Karpas-422 (cell line): ENCODE measurements at regions not wholly inside any gene's neighbourhood (a gene's known extent, or its start where the extent isn't known, plus 50 kb on each side); places are given as distances from the start of the nearest gene placed in this dataset.

Experiments
- DNase-seq: peaks from one replicate; pipeline ENCODE4 v3.0.0-alpha.2; 2015
- H2AFZ ChIP-seq: fragments of 200-600 bp; sonication (generic); 2 replicates; pipeline ENCODE4 v1.6.1; 2014; ENCODE audit warnings: antibody characterized with exemption, low read length, mixed read lengths
- H3K27ac ChIP-seq: fragments of 200-600 bp; sonication (generic); 2 replicates; pipeline ENCODE4 v1.5.1; 2014; ENCODE audit warnings: mild to moderate bottlenecking, low read length, moderate library complexity
- H3K27me3 ChIP-seq: fragments of 200-600 bp; sonication (generic); 2 replicates; pipeline ENCODE4 v1.6.1; 2014; ENCODE audit warnings: low read length, mixed read lengths
- H3K36me3 ChIP-seq: fragments of 200-600 bp; sonication (generic); 2 replicates; pipeline ENCODE4 v1.6.1; 2014; ENCODE audit warnings: low read length, mixed read lengths; ENCODE audit not compliant: insufficient read depth
- H3K4me1 ChIP-seq: fragments of 200-600 bp; sonication (generic); 2 replicates; pipeline ENCODE4 v1.6.1; 2014; ENCODE audit warnings: mild to moderate bottlenecking, low read length, mixed read lengths
- H3K4me2 ChIP-seq: fragments of 200-600 bp; sonication (generic); 2 replicates; pipeline ENCODE4 v1.6.1; 2014; ENCODE audit warnings: low read length, low read depth, mild to moderate bottlenecking; ENCODE audit not compliant: poor library complexity, severe bottlenecking
- H3K4me3 ChIP-seq: fragments of 200-600 bp; sonication (generic); 2 replicates; pipeline ENCODE4 v1.5.1; 2014; ENCODE audit warnings: mild to moderate bottlenecking, antibody characterized with exemption, low read length, mixed read lengths
- H3K79me2 ChIP-seq: fragments of 200-600 bp; sonication (generic); 2 replicates; pipeline ENCODE4 v1.6.1; 2014; ENCODE audit warnings: mild to moderate bottlenecking, low read length, mixed read lengths
- H3K9ac ChIP-seq: fragments of 200-600 bp; sonication (generic); 2 replicates; pipeline ENCODE4 v1.6.0; 2014; ENCODE audit warnings: low read length
- H3K9me2 ChIP-seq: fragments of 200-600 bp; sonication (generic), shearing (Covaris generic); replicated peaks from 2 replicates; pipeline ENCODE4 v1.6.0; 2014; ENCODE audit warnings: mild to moderate bottlenecking, low read length, moderate library complexity; ENCODE audit not compliant: insufficient read depth
- H3K9me3 ChIP-seq: fragments of 300-700, 200-600 bp; sonication (generic); 2 replicates; pipeline ENCODE4 v1.6.1; 2014; ENCODE audit warnings: low read length, mixed read lengths
- H4K20me1 ChIP-seq: fragments of 200-600 bp; sonication (generic); 2 replicates; pipeline ENCODE4 v1.6.1; 2014; ENCODE audit warnings: mild to moderate bottlenecking, antibody characterized with exemption, low read length, low read depth; ENCODE audit not compliant: insufficient read depth

GRCh38 chr9:73022353-73022752, 69.5 kb upstream of the ALDH1A1 start:
- Histone ChIP-seq H3K36me3 (no peaks in the 10 kb centered on the region), H3K4me3 (no peak overlapping the region), H3K79me2 (no peaks in the 10 kb centered on the region), H3K4me1 (peaks cover 12% of the 10 kb centered on the region), H3K27me3 (no peaks in the 10 kb centered on the region), H2AFZ (no peak overlapping the region), H3K9me2 (no peaks in the 10 kb centered on the region), H4K20me1 (no peaks in the 10 kb centered on the region), H3K9ac (no peak overlapping the region), H3K27ac (no peak overlapping the region), H3K4me2 (no peak overlapping the region), H3K9me3 (no peaks in the 10 kb centered on the region)
- DNase-seq = no peak

GRCh38 chr9:73020877-73021276, 68.0 kb upstream of the ALDH1A1 start:
- H2AFZ ChIP-seq = no peak overlapping the region
- no peaks in the 10 kb centered on the region for H3K9me3 ChIP-seq
- H3K27me3 ChIP-seq = no peaks in the 10 kb centered on the region
- no peaks in the 10 kb centered on the region for H3K4me1 ChIP-seq
- no peaks in the 10 kb centered on the region for H4K20me1 ChIP-seq
- H3K36me3 ChIP-seq = no peaks in the 10 kb centered on the region
- DNase-seq = no peak
- no peak overlapping the region for H3K4me2 ChIP-seq
- no peak overlapping the region for H3K27ac ChIP-seq
- H3K9ac ChIP-seq = no peak overlapping the region
- no peaks in the 10 kb centered on the region for H3K79me2 ChIP-seq
- no peaks in the 10 kb centered on the region for H3K9me2 ChIP-seq
- no peak overlapping the region for H3K4me3 ChIP-seq

GRCh38 chr9:73014011-73014410, 61.2 kb upstream of the ALDH1A1 start:
- H3K9ac ChIP-seq = no peak overlapping the region
- H2AFZ ChIP-seq = no peak overlapping the region
- no peaks in the 10 kb centered on the region for H3K9me3 ChIP-seq
- H3K4me1 ChIP-seq = no peaks in the 10 kb centered on the region
- H3K27me3 ChIP-seq = no peaks in the 10 kb centered on the region
- H3K36me3 ChIP-seq = no peaks in the 10 kb centered on the region
- H3K27ac ChIP-seq = no peak overlapping the region
- no peak for DNase-seq
- H3K9me2 ChIP-seq = no peaks in the 10 kb centered on the region
- no peak overlapping the region for H3K4me2 ChIP-seq
- no peak overlapping the region for H3K4me3 ChIP-seq
- no peaks in the 10 kb centered on the region for H3K79me2 ChIP-seq
- H4K20me1 ChIP-seq = no peaks in the 10 kb centered on the region

GRCh38 chr9:73011956-73012355, 59.1 kb upstream of the ALDH1A1 start:
- Histone ChIP-seq H3K4me2 (no peak overlapping the region), H2AFZ (no peak overlapping the region), H3K9me2 (no peaks in the 10 kb centered on the region), H3K79me2 (no peaks in the 10 kb centered on the region), H3K4me3 (no peak overlapping the region), H3K9ac (no peak overlapping the region), H3K36me3 (no peaks in the 10 kb centered on the region), H3K27ac (no peak overlapping the region), H3K27me3 (no peaks in the 10 kb centered on the region), H4K20me1 (no peaks in the 10 kb centered on the region), H3K4me1 (no peaks in the 10 kb centered on the region), H3K9me3 (no peaks in the 10 kb centered on the region)
- DNase-seq = no peak

- Histone ChIP-seq H3K4me2 (no peak overlapping the region), H3K4me1 (no peaks in the 10 kb centered on the region), H3K4me3 (no peak overlapping the region), H2AFZ (no peak overlapping the region), H3K9me2 (no peaks in the 10 kb centered on the region), H3K9me3 (no peaks in the 10 kb centered on the region), H3K27me3 (no peaks in the 10 kb centered on the region), H3K79me2 (no peaks in the 10 kb centered on the region), H3K9ac (no peak overlapping the region), H3K27ac (no peak overlapping the region), H4K20me1 (no peaks in the 10 kb centered on the region), H3K36me3 (no peaks in the 10 kb centered on the region)
- no peak for DNase-seq
Observed at GRCh38 chr9:73011181-73011750, 58.4 kb upstream of the ALDH1A1 start.

- H3K4me2 ChIP-seq = no peak overlapping the region
Observed at GRCh38 chr9:73009649-73010288, 56.9 kb upstream of the ALDH1A1 start.

GRCh38 chr9:73007966-73008672, 55.3 kb upstream of the ALDH1A1 start:
- Histone ChIP-seq H3K4me3 (no peak overlapping the region), H3K27me3 (no peaks in the 10 kb centered on the region), H3K36me3 (no peaks in the 10 kb centered on the region), H4K20me1 (no peaks in the 10 kb centered on the region), H3K9me2 (no peaks in the 10 kb centered on the region), H3K9me3 (no peaks in the 10 kb centered on the region), H3K4me1 (no peaks in the 10 kb centered on the region), H2AFZ (no peak overlapping the region), H3K79me2 (no peaks in the 10 kb centered on the region), H3K9ac (no peak overlapping the region), H3K27ac (no peak overlapping the region), H3K4me2 (no peak overlapping the region)
- no peak for DNase-seq

More at GRCh38 chr9:73009649-73010288, 56.9 kb upstream of the ALDH1A1 start:
- Histone ChIP-seq H3K9ac (no peak overlapping the region), H3K36me3 (no peaks in the 10 kb centered on the region), H3K4me3 (no peak overlapping the region), H3K9me3 (no peaks in the 10 kb centered on the region), H3K79me2 (no peaks in the 10 kb centered on the region), H3K27me3 (no peaks in the 10 kb centered on the region), H3K27ac (no peak overlapping the region), H4K20me1 (no peaks in the 10 kb centered on the region), H2AFZ (no peak overlapping the region), H3K4me1 (no peaks in the 10 kb centered on the region), H3K9me2 (no peaks in the 10 kb centered on the region)
- no peak for DNase-seq

- H4K20me1 ChIP-seq = no peaks in the 10 kb centered on the region
- H3K4me2 ChIP-seq = no peak overlapping the region
- no peak overlapping the region for H3K27ac ChIP-seq
- no peaks in the 10 kb centered on the region for H3K4me1 ChIP-seq
- no peak overlapping the region for H2AFZ ChIP-seq
- H3K9me3 ChIP-seq = no peaks in the 10 kb centered on the region
- no peaks in the 10 kb centered on the region for H3K79me2 ChIP-seq
- no peak for DNase-seq
- H3K9ac ChIP-seq = no peak overlapping the region
- H3K27me3 ChIP-seq = no peaks in the 10 kb centered on the region
- no peaks in the 10 kb centered on the region for H3K36me3 ChIP-seq
- H3K4me3 ChIP-seq = no peak overlapping the region
- H3K9me2 ChIP-seq = no peaks in the 10 kb centered on the region
Observed at GRCh38 chr9:73006986-73007385, 54.1 kb upstream of the ALDH1A1 start.
